Fibroblast of lung (primary cell): ENCODE measurements at regions not wholly inside any gene's neighbourhood (a gene's known extent, or its start where the extent isn't known, plus 50 kb on each side); places are given as distances from the start of the nearest gene placed in this dataset.

ENCODE experiments used
- DNase-seq, 2 donors: peaks; one replicate each; pipeline versions ENCODE4 v3.0.0 to v3.0.0-alpha.2; 2010; ENCODE audit warnings: low read depth in 2 of 2
- H2AFZ ChIP-seq: 2 replicates; pipeline ENCODE4 v1.5.1; 2012; ENCODE audit warnings: low read length, control low read depth, inconsistent platforms
- H3K27ac ChIP-seq: 2 replicates; pipeline ENCODE4 v1.5.1; 2011; ENCODE audit warnings: low read length, control low read depth; ENCODE audit not compliant: insufficient read depth
- H3K27me3 ChIP-seq: 2 replicates; pipeline ENCODE4 v1.5.1; 2011; ENCODE audit warnings: mild to moderate bottlenecking, low read length; ENCODE audit not compliant: control insufficient read depth, insufficient read depth
- H3K36me3 ChIP-seq: 2 replicates; pipeline ENCODE4 v1.5.1; 2011; ENCODE audit warnings: low read length; ENCODE audit not compliant: control insufficient read depth, insufficient read depth
- H3K4me1 ChIP-seq: 2 replicates; pipeline ENCODE4 v1.5.1; 2011; ENCODE audit warnings: low read length; ENCODE audit not compliant: control insufficient read depth, insufficient read depth; ENCODE audit errors: extremely low read depth
- H3K4me2 ChIP-seq: 2 replicates; pipeline ENCODE4 v1.5.1; 2011; ENCODE audit warnings: low read length, control low read depth; ENCODE audit not compliant: insufficient read depth; ENCODE audit errors: extremely low read depth
- H3K4me3 ChIP-seq, 4 experiments: fragments of 200-600 bp in 1 of 4; sonication (generic) in 1 of 4; replicated peaks in 1 of 4; 2 replicates each; pipeline ENCODE4 v1.5.1; 2011 to 2016; ENCODE audit warnings: low read length in 4 of 4, low read depth in 3 of 4, mild to moderate bottlenecking in 3 of 4, control low read depth in 2 of 4, inconsistent platforms in 1 of 4, mixed read lengths in 1 of 4; ENCODE audit not compliant: insufficient read depth in 1 of 4; ENCODE audit errors: control extremely low read depth in 1 of 4
- H3K79me2 ChIP-seq: 2 replicates; pipeline ENCODE4 v1.5.1; 2012; ENCODE audit warnings: mild to moderate bottlenecking, low read length, inconsistent platforms; ENCODE audit not compliant: control insufficient read depth, insufficient read depth
- H3K9ac ChIP-seq: 2 replicates; pipeline ENCODE4 v1.5.1; 2011; ENCODE audit warnings: mild to moderate bottlenecking, low read length, control low read depth; ENCODE audit not compliant: insufficient read depth
- H3K9me3 ChIP-seq: 2 replicates; pipeline ENCODE4 v1.5.1; 2012; ENCODE audit warnings: low read depth, low read length; ENCODE audit not compliant: control insufficient read depth, insufficient read depth
- H4K20me1 ChIP-seq: 2 replicates; pipeline ENCODE4 v1.5.1; 2011; ENCODE audit warnings: low read length; ENCODE audit not compliant: control insufficient read depth, insufficient read depth; ENCODE audit errors: extremely low read depth
- CTCF ChIP-seq, 2 donors: IDR thresholded peaks in 1 of 2; conservative IDR thresholded peaks in 1 of 2; 1 replicate in 1 of 2; 2 replicates in 1 of 2; pipeline ENCODE4 v1.5.1; 2011 to 2012; ENCODE audit warnings: low read length in 2 of 2, control low read depth in 1 of 2, inconsistent platforms in 1 of 2, low read depth in 1 of 2, mild to moderate bottlenecking in 1 of 2
- EZH2 ChIP-seq: IDR thresholded peaks from 2 replicates; pipeline ENCODE4 v1.5.1; 2012; ENCODE audit warnings: low read length, control low read depth, mild to moderate bottlenecking; ENCODE audit errors: missing control alignments

DNA sequence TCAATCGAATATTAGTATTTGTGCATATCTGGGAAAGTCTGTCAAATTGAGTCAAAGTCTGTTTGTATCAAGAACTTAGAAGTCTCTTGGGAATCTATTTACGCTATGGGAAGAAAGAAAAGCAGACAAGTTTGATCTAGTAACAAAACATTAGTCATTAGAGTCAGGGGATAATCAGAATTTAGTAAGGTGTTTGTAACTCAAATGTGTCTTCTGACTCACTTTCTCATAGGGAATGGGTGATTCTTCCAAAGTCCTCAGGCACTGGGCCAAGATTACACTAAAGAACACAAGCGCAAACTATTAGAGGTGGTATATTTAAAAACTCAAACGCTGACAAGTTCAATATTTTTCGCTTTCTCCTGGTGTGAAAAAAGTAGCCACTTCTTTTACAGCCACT lies 926.5 kb downstream of the PDHA2 start:
- no peak overlapping the region for H3K27ac ChIP-seq
- no peak overlapping the region for H3K4me3 ChIP-seq
- H3K9me3 ChIP-seq: no peaks in the 10 kb centered on the region
- H2AFZ ChIP-seq: no peak overlapping the region
- no peak overlapping the region for H3K4me2 ChIP-seq
- H3K79me2 ChIP-seq: no peaks in the 10 kb centered on the region
- no peaks in the 10 kb centered on the region for H3K36me3 ChIP-seq
- no peak for TF ChIP-seq EZH2
- no peak for TF ChIP-seq CTCF (conservative IDR thresholded peaks at IDR 0.05 in 1 of 2, IDR thresholded peaks at IDR 0.05 in 1 of 2; ENCODE audit: low read depth in 1 of 2, low read length in 2 of 2)
- H3K4me1 ChIP-seq: no peaks in the 10 kb centered on the region
- H3K9ac ChIP-seq: no peak overlapping the region
- no peaks in the 10 kb centered on the region for H4K20me1 ChIP-seq
- no peak for DNase-seq
- H3K27me3 ChIP-seq: no peaks in the 10 kb centered on the region

DNA sequence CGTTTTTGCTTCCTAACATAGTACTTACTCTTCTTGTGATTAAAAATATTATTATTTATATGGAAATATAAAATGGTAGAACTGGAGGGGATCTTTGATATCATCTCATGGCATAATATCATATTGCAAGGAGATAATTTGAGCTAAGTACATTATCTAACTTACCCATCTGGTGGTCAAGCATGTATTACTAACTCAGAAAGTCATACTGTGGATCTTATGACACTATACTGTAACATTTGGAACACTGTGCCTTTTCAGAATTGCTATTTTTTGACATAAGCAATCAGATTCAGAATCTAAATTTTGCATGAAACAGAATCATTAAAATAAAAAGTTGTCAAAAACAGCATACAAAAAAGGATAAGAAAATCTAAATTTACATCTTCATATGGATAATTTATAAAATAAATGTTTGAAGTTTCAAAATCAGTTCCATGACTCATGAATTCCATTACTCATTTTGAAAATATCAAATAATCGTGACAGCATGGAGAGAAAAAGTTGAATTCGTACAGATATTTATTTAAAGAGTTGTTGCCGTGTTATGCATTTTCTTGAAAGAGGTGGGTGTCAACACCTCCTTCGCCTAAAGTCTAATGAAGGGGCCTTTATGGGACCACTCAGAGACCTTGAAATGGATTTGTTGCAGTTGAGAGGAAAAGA lies 928.1 kb downstream of the PDHA2 start:
- Histone ChIP-seq H3K4me1 (no peaks in the 10 kb centered on the region), H3K4me2 (no peak overlapping the region), H3K27ac (no peak overlapping the region), H3K36me3 (no peaks in the 10 kb centered on the region), H2AFZ (no peak overlapping the region), H3K9me3 (no peaks in the 10 kb centered on the region), H3K9ac (no peak overlapping the region), H3K79me2 (no peaks in the 10 kb centered on the region), H3K27me3 (no peaks in the 10 kb centered on the region), H3K4me3 (no peak overlapping the region), H4K20me1 (no peaks in the 10 kb centered on the region)
- TF ChIP-seq EZH2 (no peak), CTCF (conservative IDR thresholded peaks at IDR 0.05 in 1 of 2, IDR thresholded peaks at IDR 0.05 in 1 of 2; ENCODE audit: low read depth in 1 of 2, low read length in 2 of 2) (no peak)
- peak; percentile 2 to 32 for DNase-seq

- TF ChIP-seq CTCF (conservative IDR thresholded peaks at IDR 0.05 in 1 of 2, IDR thresholded peaks at IDR 0.05 in 1 of 2; ENCODE audit: low read depth in 1 of 2, low read length in 2 of 2): no peak
- no peak for TF ChIP-seq EZH2
- no peaks in the 10 kb centered on the region for H4K20me1 ChIP-seq
- H3K79me2 ChIP-seq: no peaks in the 10 kb centered on the region
These were observed 935.6 kb downstream of the PDHA2 start for GRCh38 chr4:96775501-96775900.

More at GRCh38 chr4:96775501-96775900, 935.6 kb downstream of the PDHA2 start:
- no peaks in the 10 kb centered on the region for H3K4me1 ChIP-seq
- H3K27me3 ChIP-seq: no peaks in the 10 kb centered on the region
- H3K27ac ChIP-seq: no peak overlapping the region
- no peak for DNase-seq
- no peak overlapping the region for H2AFZ ChIP-seq
- H3K4me3 ChIP-seq: no peak overlapping the region
- no peaks in the 10 kb centered on the region for H3K36me3 ChIP-seq
- H3K4me2 ChIP-seq: no peak overlapping the region
- H3K9me3 ChIP-seq: no peaks in the 10 kb centered on the region
- H3K9ac ChIP-seq: no peak overlapping the region
